ENCODE measurements at regions not wholly inside any gene's neighbourhood (a gene's known extent, or its start where the extent isn't known, plus 50 kb on each side); places are given as distances from the start of the nearest gene placed in this dataset.

- Mint-ChIP-seq H3K4me1 (peaks cover 0 to 8% (median 0%) of the 10 kb centered on the region in 3 donors), H3K4me3 (no peak overlapping the region), H3K27ac (no peak overlapping the region), H3K27me3 (peaks cover 4% of the 10 kb centered on the region), H3K9me3 (no peaks in the 10 kb centered on the region), H3K36me3 (peaks cover under 1% of the 10 kb centered on the region)
These were observed 119.4 kb upstream of the ERCC6L2 start for GRCh38 chr9:95756101-95756500.

GRCh38 chr9:95755421-95755730 is 120.1 kb upstream of the ERCC6L2 start:
- Mint-ChIP-seq H3K36me3 (peaks cover 2% of the 10 kb centered on the region), H3K27me3 (peaks cover 6% of the 10 kb centered on the region)

GRCh38 chr9:95754533-95755420 is 120.7 kb upstream of the ERCC6L2 start:
- Mint-ChIP-seq H3K9me3 (no peaks in the 10 kb centered on the region), H3K27ac (no peak overlapping the region), H3K27me3 (peaks cover 3% of the 10 kb centered on the region), H3K4me1 (peaks cover 0 to 11% (median 0%) of the 10 kb centered on the region in 3 donors), H3K36me3 (peaks cover 2% of the 10 kb centered on the region), H3K4me3 (no peak overlapping the region)

More at GRCh38 chr9:95755421-95755730, 120.1 kb upstream of the ERCC6L2 start:
- no peaks in the 10 kb centered on the region for H3K9me3 Mint-ChIP-seq
- no peak overlapping the region for H3K27ac Mint-ChIP-seq
- peaks cover 0 to 11% (median 0%) of the 10 kb centered on the region in 3 donors for H3K4me1 Mint-ChIP-seq
- H3K4me3 Mint-ChIP-seq, result peak overlapping the region in 1 of 4 donors; percentile 24

GRCh38 chr9:95753762-95754465 is 121.6 kb upstream of the ERCC6L2 start:
- H3K27ac Mint-ChIP-seq, result no peak overlapping the region
- no peaks in the 10 kb centered on the region for H3K9me3 Mint-ChIP-seq
- H3K27me3 Mint-ChIP-seq, result peaks cover 3% of the 10 kb centered on the region
- peaks cover 0 to 11% (median 0%) of the 10 kb centered on the region in 3 donors for H3K4me1 Mint-ChIP-seq
- peaks cover 2% of the 10 kb centered on the region for H3K36me3 Mint-ChIP-seq
- no peak overlapping the region for H3K4me3 Mint-ChIP-seq

GRCh38 chr9:95752129-95752731 is 123.3 kb upstream of the ERCC6L2 start:
- peaks cover 7% of the 10 kb centered on the region for H3K27me3 Mint-ChIP-seq
- no peak overlapping the region for H3K27ac Mint-ChIP-seq
- H3K4me3 Mint-ChIP-seq, result no peak overlapping the region
- H3K9me3 Mint-ChIP-seq, result no peaks in the 10 kb centered on the region
- H3K36me3 Mint-ChIP-seq, result peaks cover 2% of the 10 kb centered on the region
- H3K4me1 Mint-ChIP-seq, result peaks cover 0 to 4% (median 0%) of the 10 kb centered on the region in 3 donors

GRCh38 chr9:95751520-95751790 is 124.0 kb upstream of the ERCC6L2 start:
- Mint-ChIP-seq H3K27ac (no peak overlapping the region), H3K27me3 (peaks cover 7% of the 10 kb centered on the region), H3K4me1 (peaks cover 0 to 3% (median 0%) of the 10 kb centered on the region in 3 donors)

GRCh38 chr9:95750725-95751519 is 124.6 kb upstream of the ERCC6L2 start:
- no peaks in the 10 kb centered on the region for H3K9me3 Mint-ChIP-seq
- peaks cover 0 to 3% (median 0%) of the 10 kb centered on the region in 3 donors for H3K4me1 Mint-ChIP-seq
- no peak overlapping the region for H3K27ac Mint-ChIP-seq
- H3K36me3 Mint-ChIP-seq, result peaks cover 2% of the 10 kb centered on the region
- H3K4me3 Mint-ChIP-seq, result peak overlapping the region in 1 of 4 donors; percentile 12
- H3K27me3 Mint-ChIP-seq, result peaks cover 7% of the 10 kb centered on the region

More at GRCh38 chr9:95751520-95751790, 124.0 kb upstream of the ERCC6L2 start:
- Mint-ChIP-seq H3K9me3 (no peaks in the 10 kb centered on the region), H3K4me3 (no peak overlapping the region), H3K36me3 (peaks cover 2% of the 10 kb centered on the region)

- Mint-ChIP-seq H3K9me3 (no peaks in the 10 kb centered on the region), H3K36me3 (peaks cover 2% of the 10 kb centered on the region), H3K27me3 (peaks cover 7% of the 10 kb centered on the region), H3K4me3 (no peak overlapping the region), H3K27ac (no peak overlapping the region), H3K4me1 (peaks cover 0 to 3% (median 0%) of the 10 kb centered on the region in 3 donors)
These were observed 126.0 kb upstream of the ERCC6L2 start for GRCh38 chr9:95749493-95749892.

GRCh38 chr9:95746408-95747180 is 128.9 kb upstream of the ERCC6L2 start:
- H3K36me3 Mint-ChIP-seq, result peaks cover 2% of the 10 kb centered on the region
- peaks cover 9% of the 10 kb centered on the region for H3K27me3 Mint-ChIP-seq
- no peak overlapping the region for H3K4me3 Mint-ChIP-seq
- H3K4me1 Mint-ChIP-seq, result peaks cover 0 to 3% (median 0%) of the 10 kb centered on the region in 3 donors
- no peaks in the 10 kb centered on the region for H3K9me3 Mint-ChIP-seq
- H3K27ac Mint-ChIP-seq, result no peak overlapping the region

GRCh38 chr9:95742821-95743220 is 132.7 kb upstream of the ERCC6L2 start:
- Mint-ChIP-seq H3K27ac (no peak overlapping the region), H3K27me3 (peaks cover 7% of the 10 kb centered on the region), H3K36me3 (no peaks in the 10 kb centered on the region), H3K4me3 (no peak overlapping the region), H3K9me3 (no peaks in the 10 kb centered on the region), H3K4me1 (peaks cover 0 to 4% (median 0%) of the 10 kb centered on the region in 3 donors)

GRCh38 chr9:95741631-95742030 is 133.9 kb upstream of the ERCC6L2 start:
- Mint-ChIP-seq H3K9me3 (peaks cover 0 to 2% (median 0%) of the 10 kb centered on the region in 3 donors), H3K27ac (peak overlapping the region in 1 of 3 donors; percentile 80), H3K36me3 (peaks cover 1% of the 10 kb centered on the region), H3K27me3 (peaks cover 7% of the 10 kb centered on the region), H3K4me1 (peaks cover 0 to 4% (median 0%) of the 10 kb centered on the region in 3 donors), H3K4me3 (peak overlapping the region in 1 of 4 donors; percentile 70)

- peaks cover 8% of the 10 kb centered on the region for H3K27me3 Mint-ChIP-seq
- H3K4me1 Mint-ChIP-seq, result peaks cover 0 to 4% (median 0%) of the 10 kb centered on the region in 3 donors
- peaks cover 1% of the 10 kb centered on the region for H3K36me3 Mint-ChIP-seq
- no peak overlapping the region for H3K27ac Mint-ChIP-seq
- no peak overlapping the region for H3K4me3 Mint-ChIP-seq
- H3K9me3 Mint-ChIP-seq, result peaks cover 0 to 2% (median 0%) of the 10 kb centered on the region in 3 donors
These were observed 135.1 kb upstream of the ERCC6L2 start for GRCh38 chr9:95740217-95741004.

GRCh38 chr9:95738438-95738837 is 137.1 kb upstream of the ERCC6L2 start:
- peaks cover 0 to 4% (median 0%) of the 10 kb centered on the region in 3 donors for H3K4me1 Mint-ChIP-seq
- peaks cover 1% of the 10 kb centered on the region for H3K36me3 Mint-ChIP-seq
- no peak overlapping the region for H3K4me3 Mint-ChIP-seq
- H3K27ac Mint-ChIP-seq, result no peak overlapping the region
- peaks cover 11% of the 10 kb centered on the region for H3K27me3 Mint-ChIP-seq
- H3K9me3 Mint-ChIP-seq, result peaks cover 0 to 2% (median 0%) of the 10 kb centered on the region in 3 donors

All from IgD-negative memory B cell (primary cell).